ENCODE measurements at regions not wholly inside any gene's neighbourhood (a gene's known extent, or its start where the extent isn't known, plus 50 kb on each side); places are given as distances from the start of the nearest gene placed in this dataset.

DNA sequence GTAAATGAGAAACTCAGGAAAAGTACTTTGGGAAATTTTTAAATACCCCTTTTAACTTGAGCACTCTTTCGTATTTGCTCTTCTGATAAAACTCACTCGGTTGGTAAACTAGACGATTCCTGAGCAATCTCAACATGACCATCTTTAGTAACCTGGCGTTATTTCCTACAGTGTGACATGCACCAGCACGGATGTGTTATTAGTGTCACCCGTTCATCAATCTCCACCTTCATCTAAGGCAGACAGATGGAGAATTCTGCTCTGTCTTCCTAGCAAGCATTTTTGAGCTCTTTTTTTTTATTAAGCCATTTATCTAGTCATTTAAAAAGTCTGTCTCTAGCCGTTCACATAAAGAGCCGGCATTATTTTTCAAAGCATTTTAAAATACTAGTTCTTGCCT is 155.2 kb downstream of the DISP1 start:
- ATAC-seq (no peak), DNase-seq (no peak)
- Histone ChIP-seq H3K36me3 (ENCODE audit: low read depth) (no peaks in the 10 kb centered on the region), H3K9me3 (no peaks in the 10 kb centered on the region), H3K4me1 (ENCODE audit: low read depth) (no peaks in the 10 kb centered on the region), H3K4me3 (no peak overlapping the region)
- TF ChIP-seq, protein P1, sequence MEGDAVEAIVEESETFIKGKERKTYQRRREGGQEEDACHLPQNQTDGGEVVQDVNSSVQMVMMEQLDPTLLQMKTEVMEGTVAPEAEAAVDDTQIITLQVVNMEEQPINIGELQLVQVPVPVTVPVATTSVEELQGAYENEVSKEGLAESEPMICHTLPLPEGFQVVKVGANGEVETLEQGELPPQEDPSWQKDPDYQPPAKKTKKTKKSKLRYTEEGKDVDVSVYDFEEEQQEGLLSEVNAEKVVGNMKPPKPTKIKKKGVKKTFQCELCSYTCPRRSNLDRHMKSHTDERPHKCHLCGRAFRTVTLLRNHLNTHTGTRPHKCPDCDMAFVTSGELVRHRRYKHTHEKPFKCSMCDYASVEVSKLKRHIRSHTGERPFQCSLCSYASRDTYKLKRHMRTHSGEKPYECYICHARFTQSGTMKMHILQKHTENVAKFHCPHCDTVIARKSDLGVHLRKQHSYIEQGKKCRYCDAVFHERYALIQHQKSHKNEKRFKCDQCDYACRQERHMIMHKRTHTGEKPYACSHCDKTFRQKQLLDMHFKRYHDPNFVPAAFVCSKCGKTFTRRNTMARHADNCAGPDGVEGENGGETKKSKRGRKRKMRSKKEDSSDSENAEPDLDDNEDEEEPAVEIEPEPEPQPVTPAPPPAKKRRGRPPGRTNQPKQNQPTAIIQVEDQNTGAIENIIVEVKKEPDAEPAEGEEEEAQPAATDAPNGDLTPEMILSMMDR (IDR thresholded peaks at IDR 0.05): no peak
- intact Hi-C loops (cut with DNase I, micrococcal nuclease): no loop called here

DNA sequence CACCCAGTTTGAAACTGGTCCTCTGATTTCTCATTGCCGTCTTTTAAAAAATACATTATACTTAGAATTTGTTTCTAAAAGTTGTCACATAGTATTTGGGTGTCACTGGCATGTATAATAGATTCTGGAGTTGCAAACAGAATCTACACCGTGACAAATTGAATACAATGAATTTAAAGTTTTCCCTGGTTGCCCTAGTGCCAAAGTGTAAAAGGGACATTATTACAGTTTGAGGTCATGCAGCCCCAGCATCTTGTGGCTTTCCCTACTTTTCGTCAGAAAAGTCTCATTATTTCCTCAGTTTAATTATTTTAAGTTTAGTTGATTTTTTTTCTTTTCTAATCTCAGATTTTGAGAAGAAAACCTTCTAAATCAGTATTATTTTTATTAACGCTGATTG is 155.9 kb downstream of the DISP1 start:
- no peak for ATAC-seq
- TF ChIP-seq, protein P1 (IDR thresholded peaks at IDR 0.05): no peak
- H3K4me1 ChIP-seq (ENCODE audit: low read depth): no peaks in the 10 kb centered on the region
- no peak overlapping the region for H3K4me3 ChIP-seq
- no peak for DNase-seq
- intact Hi-C loops (cut with DNase I, micrococcal nuclease): no loop called here
- H3K36me3 ChIP-seq (ENCODE audit: low read depth): no peaks in the 10 kb centered on the region
- no peaks in the 10 kb centered on the region for H3K9me3 ChIP-seq

DNA sequence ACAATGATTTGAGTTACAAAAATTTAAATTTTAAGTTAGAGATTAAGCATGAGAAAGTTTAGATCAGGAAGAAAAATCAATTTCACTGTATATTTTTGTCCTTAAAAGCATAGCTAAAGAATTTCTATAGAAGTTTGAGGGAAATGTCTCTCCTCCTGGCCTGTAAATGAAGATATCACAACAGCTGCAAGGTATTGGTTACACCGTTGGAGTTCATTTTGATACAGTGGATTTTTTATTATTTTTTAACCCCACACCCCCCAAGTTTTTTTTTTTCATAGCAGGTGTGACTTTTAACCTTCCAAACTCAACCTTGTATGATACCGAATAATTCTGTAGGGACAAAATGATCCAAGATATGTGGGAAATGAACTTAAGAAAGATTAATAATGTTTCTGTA is 156.3 kb downstream of the DISP1 start:
- DNase-seq: no peak
- Histone ChIP-seq H3K36me3 (ENCODE audit: low read depth) (no peaks in the 10 kb centered on the region), H3K9me3 (no peaks in the 10 kb centered on the region), H3K4me1 (ENCODE audit: low read depth) (no peaks in the 10 kb centered on the region), H3K4me3 (no peak overlapping the region)
- ATAC-seq: no peak
- intact Hi-C loops (cut with DNase I, micrococcal nuclease): no loop called here
- TF ChIP-seq, protein P1 (IDR thresholded peaks at IDR 0.05): no peak

DNA sequence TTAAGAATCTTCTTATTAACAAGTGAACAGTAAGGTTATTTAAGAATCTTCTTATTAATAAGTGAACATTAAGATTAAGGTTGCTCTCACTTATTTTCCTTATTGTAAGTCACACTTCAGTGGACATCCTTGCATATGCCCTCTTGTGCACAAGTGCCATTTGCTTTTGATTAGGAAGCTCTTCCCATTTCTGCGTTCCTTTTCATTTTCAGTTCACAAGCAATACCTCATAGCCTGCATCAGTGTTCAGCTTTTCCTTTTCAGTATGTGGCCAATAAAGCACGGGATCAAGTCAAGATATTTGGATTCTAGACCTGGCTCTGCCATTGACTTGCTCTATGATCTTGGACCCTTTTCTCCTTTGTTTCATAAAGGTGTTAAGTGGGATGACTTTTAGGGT is 158.7 kb downstream of the DISP1 start:
- Histone ChIP-seq H3K4me3 (no peak overlapping the region), H3K9me3 (no peaks in the 10 kb centered on the region), H3K36me3 (ENCODE audit: low read depth) (no peaks in the 10 kb centered on the region), H3K4me1 (ENCODE audit: low read depth) (no peaks in the 10 kb centered on the region)
- no peak for ATAC-seq
- TF ChIP-seq, protein P1 (IDR thresholded peaks at IDR 0.05): no peak
- no peak for DNase-seq
- intact Hi-C loops (cut with DNase I, micrococcal nuclease): no loop called here

- ATAC-seq (no peak), DNase-seq (no peak)
- TF ChIP-seq, protein P1 (IDR thresholded peaks at IDR 0.05): no peak
- no peaks in the 10 kb centered on the region for H3K36me3 ChIP-seq (ENCODE audit: low read depth)
- H3K4me3 ChIP-seq: no peak overlapping the region
- H3K4me1 ChIP-seq (ENCODE audit: low read depth): no peaks in the 10 kb centered on the region
- intact Hi-C loops (cut with DNase I, micrococcal nuclease): no loop called here
- H3K9me3 ChIP-seq: no peaks in the 10 kb centered on the region
These were observed 159.7 kb downstream of the DISP1 start for GRCh38 chr1:222974496-222974895.

GRCh38 chr1:222975472-222976122 is 160.8 kb downstream of the DISP1 start:
- intact Hi-C loops (cut with DNase I, micrococcal nuclease): no loop called here
- TF ChIP-seq, protein P1 (IDR thresholded peaks at IDR 0.05): no peak
- DNase-seq (no peak), ATAC-seq (no peak)
- H3K4me1 ChIP-seq (ENCODE audit: low read depth): no peaks in the 10 kb centered on the region
- H3K9me3 ChIP-seq: no peaks in the 10 kb centered on the region
- H3K4me3 ChIP-seq: no peak overlapping the region
- no peaks in the 10 kb centered on the region for H3K36me3 ChIP-seq (ENCODE audit: low read depth)
